ENCODE measurements at regions not wholly inside any gene's neighbourhood (a gene's known extent, or its start where the extent isn't known, plus 50 kb on each side); places are given as distances from the start of the nearest gene placed in this dataset.
A peak's percentile ranks its signal among the peaks of the same experiment; 100 is the strongest.

- Mint-ChIP-seq H3K9me3 (no peaks in the 10 kb centered on the region), H3K27me3 (ENCODE audit: low read depth) (peaks cover 5% of the 10 kb centered on the region), H3K36me3 (ENCODE audit: low read depth) (no peaks in the 10 kb centered on the region), H3K4me1 (ENCODE audit: low read depth) (no peaks in the 10 kb centered on the region), H3K27ac (no peak overlapping the region), H3K4me3 (no peak overlapping the region)
- DNase-seq: no peak
- intact Hi-C loops (cut with micrococcal nuclease): no loop called here
- CTCF ChIA-PET: no interaction called here
These were observed 264.6 kb upstream of the CLNK start for GRCh38 chr4:10949039-10949733.

- no peak for DNase-seq
- H3K36me3 Mint-ChIP-seq (ENCODE audit: low read depth): no peaks in the 10 kb centered on the region
- no peaks in the 10 kb centered on the region for H3K4me1 Mint-ChIP-seq (ENCODE audit: low read depth)
- H3K4me3 Mint-ChIP-seq: no peak overlapping the region
- no peaks in the 10 kb centered on the region for H3K9me3 Mint-ChIP-seq
- peaks cover 4% of the 10 kb centered on the region for H3K27me3 Mint-ChIP-seq (ENCODE audit: low read depth)
- CTCF ChIA-PET: no interaction called here
- intact Hi-C loops (cut with micrococcal nuclease): no loop called here
- H3K27ac Mint-ChIP-seq: no peak overlapping the region
These were observed 263.3 kb upstream of the CLNK start for GRCh38 chr4:10947898-10948297.

- intact Hi-C loops (cut with micrococcal nuclease): no loop called here
- peaks cover 7% of the 10 kb centered on the region for H3K9me3 Mint-ChIP-seq
- CTCF ChIA-PET: no interaction called here
- DNase-seq: no peak
- H3K36me3 Mint-ChIP-seq (ENCODE audit: low read depth): no peaks in the 10 kb centered on the region
- peaks cover 4% of the 10 kb centered on the region for H3K27me3 Mint-ChIP-seq (ENCODE audit: low read depth)
- no peak overlapping the region for H3K27ac Mint-ChIP-seq
- H3K4me3 Mint-ChIP-seq: no peak overlapping the region
- no peaks in the 10 kb centered on the region for H3K4me1 Mint-ChIP-seq (ENCODE audit: low read depth)
These were observed 259.8 kb upstream of the CLNK start for GRCh38 chr4:10944321-10944720.

- Mint-ChIP-seq H3K4me3 (no peak overlapping the region), H3K27me3 (ENCODE audit: low read depth) (peaks cover 4% of the 10 kb centered on the region), H3K4me1 (ENCODE audit: low read depth) (no peaks in the 10 kb centered on the region), H3K36me3 (ENCODE audit: low read depth) (no peaks in the 10 kb centered on the region), H3K27ac (no peak overlapping the region), H3K9me3 (peaks cover 10% of the 10 kb centered on the region)
- no peak for DNase-seq
- intact Hi-C loops (cut with micrococcal nuclease): no loop called here
- CTCF ChIA-PET: no interaction called here
These were observed 257.6 kb upstream of the CLNK start for GRCh38 chr4:10942156-10942555.

- no peak overlapping the region for H3K4me3 Mint-ChIP-seq
- CTCF ChIA-PET: no interaction called here
- H3K4me1 Mint-ChIP-seq (ENCODE audit: low read depth): no peaks in the 10 kb centered on the region
- no peaks in the 10 kb centered on the region for H3K27me3 Mint-ChIP-seq (ENCODE audit: low read depth)
- DNase-seq: no peak
- H3K27ac Mint-ChIP-seq: no peak overlapping the region
- H3K36me3 Mint-ChIP-seq (ENCODE audit: low read depth): no peaks in the 10 kb centered on the region
- H3K9me3 Mint-ChIP-seq: no peaks in the 10 kb centered on the region
- intact Hi-C loops (cut with micrococcal nuclease): no loop called here
These were observed 245.2 kb upstream of the CLNK start for GRCh38 chr4:10929818-10930217.

- Mint-ChIP-seq H3K4me3 (no peak overlapping the region), H3K36me3 (ENCODE audit: low read depth) (no peaks in the 10 kb centered on the region), H3K9me3 (no peaks in the 10 kb centered on the region), H3K4me1 (ENCODE audit: low read depth) (no peaks in the 10 kb centered on the region), H3K27ac (no peak overlapping the region), H3K27me3 (ENCODE audit: low read depth) (no peaks in the 10 kb centered on the region)
- CTCF ChIA-PET: no interaction called here
- intact Hi-C loops (cut with micrococcal nuclease): no loop called here
- no peak for DNase-seq
These were observed 241.4 kb upstream of the CLNK start for GRCh38 chr4:10925996-10926395.

GRCh38 chr4:10924274-10924673, 239.7 kb upstream of the CLNK start:
- intact Hi-C loops (cut with micrococcal nuclease): no loop called here
- Mint-ChIP-seq H3K4me3 (no peak overlapping the region), H3K27me3 (ENCODE audit: low read depth) (no peaks in the 10 kb centered on the region), H3K4me1 (ENCODE audit: low read depth) (no peaks in the 10 kb centered on the region), H3K9me3 (no peaks in the 10 kb centered on the region), H3K27ac (no peak overlapping the region), H3K36me3 (ENCODE audit: low read depth) (no peaks in the 10 kb centered on the region)
- DNase-seq: no peak
- CTCF ChIA-PET: no interaction called here

- Mint-ChIP-seq H3K9me3 (no peaks in the 10 kb centered on the region), H3K27ac (no peak overlapping the region), H3K36me3 (ENCODE audit: low read depth) (no peaks in the 10 kb centered on the region), H3K4me1 (ENCODE audit: low read depth) (no peaks in the 10 kb centered on the region), H3K27me3 (ENCODE audit: low read depth) (no peaks in the 10 kb centered on the region), H3K4me3 (no peak overlapping the region)
- CTCF ChIA-PET: no interaction called here
- no peak for DNase-seq
- intact Hi-C loops (cut with micrococcal nuclease): no loop called here
These were observed 233.0 kb upstream of the CLNK start for GRCh38 chr4:10917566-10917965.

- H3K36me3 Mint-ChIP-seq (ENCODE audit: low read depth): no peaks in the 10 kb centered on the region
- H3K4me1 Mint-ChIP-seq (ENCODE audit: low read depth): no peaks in the 10 kb centered on the region
- H3K9me3 Mint-ChIP-seq: no peaks in the 10 kb centered on the region
- H3K4me3 Mint-ChIP-seq: no peak overlapping the region
- H3K27ac Mint-ChIP-seq: no peak overlapping the region
- H3K27me3 Mint-ChIP-seq (ENCODE audit: low read depth): peaks cover 7% of the 10 kb centered on the region
- intact Hi-C loops (cut with micrococcal nuclease): loop anchor here (10.0 kb wide), 1 partner anchor 273 kb away; no protein-coding TSS in a partner anchor
- no peak for DNase-seq
- CTCF ChIA-PET: no interaction called here
These were observed 213.5 kb upstream of the CLNK start for GRCh38 chr4:10898072-10898471.

GRCh38 chr4:10897076-10897475, 212.5 kb upstream of the CLNK start:
- Mint-ChIP-seq H3K36me3 (ENCODE audit: low read depth) (no peaks in the 10 kb centered on the region), H3K27ac (no peak overlapping the region), H3K4me3 (no peak overlapping the region), H3K27me3 (ENCODE audit: low read depth) (peaks cover 7% of the 10 kb centered on the region), H3K9me3 (no peaks in the 10 kb centered on the region), H3K4me1 (ENCODE audit: low read depth) (no peaks in the 10 kb centered on the region)
- CTCF ChIA-PET: no interaction called here
- intact Hi-C loops (cut with micrococcal nuclease): loop anchor here (10.0 kb wide), 1 partner anchor 272 kb away; no protein-coding TSS in a partner anchor
- DNase-seq: no peak

GRCh38 chr4:10893395-10893794, 208.8 kb upstream of the CLNK start:
- H3K27ac Mint-ChIP-seq: no peak overlapping the region
- no peak overlapping the region for H3K4me3 Mint-ChIP-seq
- H3K27me3 Mint-ChIP-seq (ENCODE audit: low read depth): peaks cover 11% of the 10 kb centered on the region
- intact Hi-C loops (cut with micrococcal nuclease): loop anchor here (10.0 kb wide), 1 partner anchor 269 kb away; no protein-coding TSS in a partner anchor
- H3K9me3 Mint-ChIP-seq: no peaks in the 10 kb centered on the region
- CTCF ChIA-PET: interaction anchor here (0.7 kb wide), 1 partner anchor 16 kb away, joined by 3 read pairs; no protein-coding TSS in a partner anchor
- H3K4me1 Mint-ChIP-seq (ENCODE audit: low read depth): no peaks in the 10 kb centered on the region
- DNase-seq: peak; percentile 4
- H3K36me3 Mint-ChIP-seq (ENCODE audit: low read depth): no peaks in the 10 kb centered on the region

GRCh38 chr4:10891866-10892265, 207.3 kb upstream of the CLNK start:
- H3K9me3 Mint-ChIP-seq: no peaks in the 10 kb centered on the region
- CTCF ChIA-PET: interaction anchor here (0.7 kb wide), 1 partner anchor 393 kb away, joined by 4 read pairs; no protein-coding TSS in a partner anchor
- no peaks in the 10 kb centered on the region for H3K4me1 Mint-ChIP-seq (ENCODE audit: low read depth)
- H3K27ac Mint-ChIP-seq: no peak overlapping the region
- H3K27me3 Mint-ChIP-seq (ENCODE audit: low read depth): peaks cover 12% of the 10 kb centered on the region
- H3K36me3 Mint-ChIP-seq (ENCODE audit: low read depth): no peaks in the 10 kb centered on the region
- H3K4me3 Mint-ChIP-seq: no peak overlapping the region
- intact Hi-C loops (cut with micrococcal nuclease): loop anchor here (10.0 kb wide), 1 partner anchor 267 kb away; no protein-coding TSS in a partner anchor
- no peak for DNase-seq

- Mint-ChIP-seq H3K9me3 (no peaks in the 10 kb centered on the region), H3K36me3 (ENCODE audit: low read depth) (no peaks in the 10 kb centered on the region), H3K4me3 (no peak overlapping the region), H3K27ac (no peak overlapping the region), H3K4me1 (ENCODE audit: low read depth) (no peaks in the 10 kb centered on the region), H3K27me3 (ENCODE audit: low read depth) (peaks cover 10% of the 10 kb centered on the region)
- CTCF ChIA-PET: no interaction called here
- intact Hi-C loops (cut with micrococcal nuclease): loop anchor here (10.0 kb wide), 1 partner anchor 265 kb away; no protein-coding TSS in a partner anchor
- DNase-seq: no peak
These were observed 205.3 kb upstream of the CLNK start for GRCh38 chr4:10889819-10890218.
